SK-N-SH (cell line): ENCODE measurements at regions not wholly inside any gene's neighbourhood (a gene's known extent, or its start where the extent isn't known, plus 50 kb on each side); places are given as distances from the start of the nearest gene placed in this dataset.

Experiments
- CTCF ChIP-seq: fragments of 200-600 bp; sonication (generic); IDR thresholded peaks from 2 replicates; pipeline ENCODE4 v1.6.1; 2017; ENCODE audit warnings: antibody characterized with exemption, mild to moderate bottlenecking, moderate library complexity
- USF1 ChIP-seq: IDR thresholded peaks from 2 replicates; pipeline ENCODE4 v1.4.0; 2012; ENCODE audit warnings: low read depth, borderline replicate concordance

- TF ChIP-seq CTCF, result no peak
- TF ChIP-seq USF1, result no peak
These were observed 304.5 kb downstream of the BARHL2 start for GRCh38 chr1:90412563-90412962.
